Epithelial cell of proximal tubule (primary cell): ENCODE measurements at regions not wholly inside any gene's neighbourhood (a gene's known extent, or its start where the extent isn't known, plus 50 kb on each side); places are given as distances from the start of the nearest gene placed in this dataset.

Experiments used
- DNase-seq: peaks from one replicate; pipeline ENCODE4 v3.0.0-alpha.2; 2011; ENCODE audit warnings: low read depth
- H3K4me3 ChIP-seq: 2 replicates; pipeline ENCODE4 v1.5.1; 2011; ENCODE audit warnings: low read depth, mild to moderate bottlenecking, low read length
- TF ChIP-seq, protein P1 (sequence below): conservative IDR thresholded peaks from 2 replicates; pipeline ENCODE4 v1.5.1; 2012; ENCODE audit warnings: low read depth, mild to moderate bottlenecking, low read length

DNA sequence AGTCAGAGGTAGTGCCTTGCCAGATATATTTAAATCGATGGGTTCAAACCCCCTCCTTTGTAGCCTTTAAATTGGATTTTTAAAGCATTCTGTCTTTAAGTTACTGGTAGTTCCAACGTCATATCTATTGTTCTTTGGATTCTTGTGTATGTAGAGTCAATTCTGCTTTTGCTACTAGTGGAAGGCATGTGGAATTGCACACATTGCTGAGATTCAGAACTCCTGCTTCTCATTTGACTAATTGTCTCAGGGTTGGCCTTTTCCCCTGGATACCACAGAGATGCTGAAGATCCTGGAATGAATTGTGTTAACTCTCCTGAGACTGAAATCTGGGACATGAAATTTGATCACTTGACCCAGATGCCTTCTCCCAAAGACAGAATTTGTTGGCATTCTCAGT lies 328.3 kb upstream of the RPS6KA3 start:
- TF ChIP-seq, protein P1, sequence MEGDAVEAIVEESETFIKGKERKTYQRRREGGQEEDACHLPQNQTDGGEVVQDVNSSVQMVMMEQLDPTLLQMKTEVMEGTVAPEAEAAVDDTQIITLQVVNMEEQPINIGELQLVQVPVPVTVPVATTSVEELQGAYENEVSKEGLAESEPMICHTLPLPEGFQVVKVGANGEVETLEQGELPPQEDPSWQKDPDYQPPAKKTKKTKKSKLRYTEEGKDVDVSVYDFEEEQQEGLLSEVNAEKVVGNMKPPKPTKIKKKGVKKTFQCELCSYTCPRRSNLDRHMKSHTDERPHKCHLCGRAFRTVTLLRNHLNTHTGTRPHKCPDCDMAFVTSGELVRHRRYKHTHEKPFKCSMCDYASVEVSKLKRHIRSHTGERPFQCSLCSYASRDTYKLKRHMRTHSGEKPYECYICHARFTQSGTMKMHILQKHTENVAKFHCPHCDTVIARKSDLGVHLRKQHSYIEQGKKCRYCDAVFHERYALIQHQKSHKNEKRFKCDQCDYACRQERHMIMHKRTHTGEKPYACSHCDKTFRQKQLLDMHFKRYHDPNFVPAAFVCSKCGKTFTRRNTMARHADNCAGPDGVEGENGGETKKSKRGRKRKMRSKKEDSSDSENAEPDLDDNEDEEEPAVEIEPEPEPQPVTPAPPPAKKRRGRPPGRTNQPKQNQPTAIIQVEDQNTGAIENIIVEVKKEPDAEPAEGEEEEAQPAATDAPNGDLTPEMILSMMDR: peak; percentile 45
- DNase-seq: no peak
- H3K4me3 ChIP-seq: no peak overlapping the region

DNA sequence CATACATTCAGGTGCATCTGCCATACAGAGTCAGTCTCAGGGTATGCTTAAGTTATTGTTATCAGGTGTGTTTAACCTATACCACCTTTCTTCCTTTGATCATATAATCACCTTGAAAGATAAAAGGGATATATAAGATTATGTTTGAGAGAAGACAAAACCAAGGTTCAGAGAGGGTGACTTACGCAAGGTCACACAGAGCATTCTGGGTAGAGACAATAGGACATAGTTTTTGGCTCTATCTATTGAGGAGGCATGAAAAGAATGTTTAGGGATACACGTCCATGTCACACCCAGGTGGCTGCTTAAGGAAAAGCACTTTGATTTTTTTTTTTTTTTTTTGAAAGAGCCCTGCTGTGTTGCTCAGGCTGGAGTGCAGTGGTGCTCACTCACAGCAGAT lies 327.1 kb upstream of the RPS6KA3 start:
- TF ChIP-seq, protein P1: no peak
- DNase-seq: no peak
- no peak overlapping the region for H3K4me3 ChIP-seq

DNA sequence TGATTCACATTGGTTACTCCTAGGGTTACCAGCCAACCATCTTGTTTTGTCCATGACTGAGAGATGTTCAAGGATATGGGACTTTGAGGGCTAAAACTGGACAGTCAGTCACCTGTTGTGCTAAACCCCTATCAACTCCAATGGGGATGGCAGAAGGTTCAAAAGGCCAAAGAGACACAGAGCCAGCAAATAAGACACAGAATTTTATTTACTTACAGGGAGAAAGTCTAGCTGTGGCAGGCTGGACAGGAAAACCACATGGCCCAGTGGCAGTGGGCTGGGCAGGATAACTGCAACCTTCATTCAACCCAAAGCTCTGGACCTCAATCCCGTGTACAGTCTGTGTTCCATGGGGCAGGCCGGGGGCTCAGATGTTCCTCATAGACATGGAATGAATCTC lies 326.7 kb upstream of the RPS6KA3 start:
- no peak overlapping the region for H3K4me3 ChIP-seq
- DNase-seq: no peak
- TF ChIP-seq, protein P1: no peak

DNA sequence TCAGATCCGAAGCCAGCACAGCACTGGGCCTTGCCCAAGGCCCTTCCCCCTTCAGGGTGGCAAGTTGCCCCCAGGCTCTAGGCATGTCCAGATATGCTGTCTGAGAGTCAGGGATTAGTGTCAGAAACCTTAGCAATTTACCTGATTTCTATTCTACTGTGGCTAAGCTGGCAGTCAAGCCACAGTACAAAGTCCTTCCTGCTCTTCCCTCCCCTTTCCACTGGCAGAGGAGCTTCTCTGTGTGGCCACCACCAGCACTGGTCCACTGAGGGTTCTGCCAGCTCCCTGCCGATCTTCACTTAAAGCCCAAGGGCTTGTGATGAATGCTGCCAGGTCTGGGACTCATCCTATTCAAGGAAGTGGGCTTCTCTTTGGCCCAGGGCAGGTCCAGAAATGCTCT lies 324.5 kb upstream of the RPS6KA3 start:
- DNase-seq: no peak
- TF ChIP-seq, protein P1: no peak

DNA sequence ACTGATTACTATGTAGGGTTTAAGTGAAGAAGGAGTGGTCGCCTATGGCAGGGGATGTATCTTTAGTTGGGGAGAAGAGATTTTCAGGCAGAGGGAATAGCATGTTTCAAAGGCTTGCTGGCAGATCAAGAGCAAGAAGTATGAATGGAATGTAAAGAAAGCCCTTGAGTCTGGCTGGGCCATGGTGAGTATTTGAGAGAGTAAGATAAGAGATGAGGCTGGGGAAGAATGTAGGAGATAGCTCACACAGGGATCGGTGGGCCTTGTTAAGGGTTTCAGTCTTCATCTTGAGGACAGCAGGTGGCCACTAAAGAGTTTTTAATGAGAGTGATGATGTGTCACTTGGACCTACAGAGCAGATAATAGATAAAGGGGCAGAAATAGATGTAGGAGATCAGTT lies 319.1 kb upstream of the RPS6KA3 start:
- TF ChIP-seq, protein P1: no peak
- no peak overlapping the region for H3K4me3 ChIP-seq
- DNase-seq: no peak

More for the DNA sequence above, 324.5 kb upstream of the RPS6KA3 start:
- no peak overlapping the region for H3K4me3 ChIP-seq

DNA sequence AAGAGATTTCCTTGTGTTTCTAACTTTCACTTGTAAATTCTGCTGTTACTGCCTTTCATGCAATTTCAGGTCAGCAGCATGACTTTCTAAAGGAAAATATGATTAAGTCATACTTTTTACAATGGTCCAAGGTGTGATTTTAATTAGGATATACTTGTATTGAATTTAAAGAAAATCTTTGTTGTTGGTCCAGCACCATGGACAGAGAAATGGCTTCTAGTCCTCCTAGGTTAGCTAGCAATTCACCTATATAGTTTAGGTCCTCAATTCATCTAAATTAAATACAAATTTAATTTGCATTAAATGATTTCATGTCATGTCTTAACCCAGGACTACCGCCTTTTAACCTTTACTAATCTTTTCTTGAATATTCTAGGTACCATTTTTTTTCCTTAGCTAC lies 304.9 kb upstream of the RPS6KA3 start:
- DNase-seq: no peak
- H3K4me3 ChIP-seq: no peak overlapping the region

DNA sequence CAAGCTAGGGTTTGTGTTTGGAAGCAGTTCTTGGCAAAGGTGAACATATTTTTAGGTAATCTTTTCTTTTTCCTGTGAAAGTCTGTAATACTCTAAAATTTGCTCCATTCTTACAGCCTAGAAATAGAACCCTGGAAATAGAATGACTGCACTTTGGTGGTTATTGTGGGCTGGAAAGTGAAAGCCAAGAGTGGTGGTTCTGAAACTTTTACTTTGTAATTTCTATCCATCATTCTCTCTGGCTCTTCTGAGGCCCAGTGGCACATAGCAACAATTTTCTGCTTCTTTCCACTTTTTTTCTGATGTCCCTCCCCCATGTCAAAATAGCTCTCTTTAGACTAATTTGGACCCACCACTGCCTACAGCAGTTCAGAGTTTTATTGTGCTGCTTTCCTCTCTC lies 300.4 kb upstream of the RPS6KA3 start:
- H3K4me3 ChIP-seq: no peak overlapping the region
- TF ChIP-seq, protein P1: no peak
- DNase-seq: no peak

More for the DNA sequence above, 304.9 kb upstream of the RPS6KA3 start:
- TF ChIP-seq, protein P1: no peak
